Ureter (tissue), 1 donor: ENCODE measurements at regions not wholly inside any gene's neighbourhood (a gene's known extent, or its start where the extent isn't known, plus 50 kb on each side); places are given as distances from the start of the nearest gene placed in this dataset.

ENCODE experiments used
- DNase-seq: peaks from one replicate; pipeline ENCODE4 v3.0.0-alpha.2; 2020; ENCODE audit warnings: low spot score
- donor health status: DM: yes; HTN: yes; CAD: no.

DNA sequence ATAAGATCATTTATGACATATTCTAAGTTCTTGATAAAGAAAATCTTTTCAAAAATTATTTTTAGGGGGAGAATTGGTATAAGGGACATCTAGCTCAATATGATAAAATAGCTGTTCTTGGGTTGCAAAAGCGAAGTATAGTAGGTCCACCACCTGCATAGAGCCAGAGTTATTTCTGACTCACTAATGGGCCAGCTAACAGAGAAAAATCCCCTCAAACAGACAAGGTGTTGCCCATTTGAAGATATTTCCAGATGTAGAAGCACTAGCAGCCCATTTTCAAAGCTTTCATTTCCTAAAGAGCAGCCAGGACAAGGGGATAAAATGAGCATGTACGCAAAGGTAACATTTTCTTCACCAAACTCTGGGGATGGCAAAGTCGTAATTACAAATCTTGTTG is 165.7 kb upstream of the FN1 start:
- no peak for DNase-seq

DNA sequence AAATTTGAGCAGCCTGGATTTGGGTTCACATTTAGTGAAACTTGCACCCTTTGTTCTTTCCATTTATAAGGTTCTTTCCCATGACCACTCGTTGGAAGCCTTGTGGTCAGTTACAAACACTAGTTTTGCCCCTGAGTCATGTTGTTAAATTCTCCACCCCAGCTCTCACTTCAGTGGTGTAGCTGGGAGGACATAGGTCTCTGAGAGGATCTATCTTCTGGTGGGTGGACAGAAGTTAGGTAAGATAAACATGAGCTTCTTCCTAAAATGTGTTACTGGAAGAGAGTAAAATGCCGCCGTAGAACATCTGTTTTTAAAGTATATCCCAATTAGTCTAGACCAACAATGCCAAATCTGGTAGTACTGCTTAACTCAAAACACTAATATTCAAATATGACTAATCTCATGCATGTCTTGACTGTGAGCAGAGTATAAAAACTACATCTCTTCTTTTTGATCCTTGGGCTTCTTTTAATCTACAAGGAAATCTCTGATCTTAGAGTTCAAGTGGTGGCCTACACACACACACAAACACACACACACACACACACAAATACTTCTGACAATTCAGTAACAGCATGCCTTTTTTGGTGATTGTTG is 162.6 kb upstream of the FN1 start:
- no peak for DNase-seq

DNA sequence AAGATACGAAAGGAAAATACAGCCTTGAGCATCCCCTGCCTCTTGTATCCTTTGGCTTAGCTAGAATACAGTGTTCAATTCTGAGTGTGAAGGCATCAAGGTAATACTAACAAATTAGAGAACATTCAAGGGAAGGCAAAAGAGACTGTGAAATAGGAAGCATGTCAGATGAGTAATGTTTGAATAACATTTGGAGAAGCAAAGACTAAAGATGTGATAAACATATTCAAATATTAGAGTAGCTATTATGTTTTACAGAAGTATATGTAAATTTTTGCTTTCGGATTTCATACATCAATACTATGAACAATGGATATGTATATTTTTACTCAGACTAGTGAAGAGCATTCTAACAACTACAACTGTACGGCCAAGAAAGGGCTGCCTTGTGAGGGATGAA is 161.7 kb upstream of the FN1 start:
- no peak for DNase-seq

DNA sequence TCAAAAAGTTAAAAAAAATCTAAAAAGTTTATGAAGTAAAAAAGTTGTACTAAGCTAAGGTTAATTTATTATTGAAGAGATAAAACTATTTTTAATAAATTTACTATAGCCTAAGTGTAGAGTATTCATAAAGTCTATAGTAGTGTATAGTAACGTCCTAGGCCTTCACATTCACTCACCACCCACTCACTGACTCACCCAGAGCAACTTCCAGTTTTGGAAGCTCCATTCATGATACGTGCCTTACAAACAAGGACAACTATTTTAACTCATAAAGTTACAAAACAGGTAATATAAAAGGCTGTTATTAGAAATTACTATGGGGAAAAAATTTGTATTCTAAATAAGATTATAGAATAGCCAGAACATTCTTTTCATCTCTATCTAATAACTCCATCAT is 158.9 kb upstream of the FN1 start:
- DNase-seq = no peak

DNA sequence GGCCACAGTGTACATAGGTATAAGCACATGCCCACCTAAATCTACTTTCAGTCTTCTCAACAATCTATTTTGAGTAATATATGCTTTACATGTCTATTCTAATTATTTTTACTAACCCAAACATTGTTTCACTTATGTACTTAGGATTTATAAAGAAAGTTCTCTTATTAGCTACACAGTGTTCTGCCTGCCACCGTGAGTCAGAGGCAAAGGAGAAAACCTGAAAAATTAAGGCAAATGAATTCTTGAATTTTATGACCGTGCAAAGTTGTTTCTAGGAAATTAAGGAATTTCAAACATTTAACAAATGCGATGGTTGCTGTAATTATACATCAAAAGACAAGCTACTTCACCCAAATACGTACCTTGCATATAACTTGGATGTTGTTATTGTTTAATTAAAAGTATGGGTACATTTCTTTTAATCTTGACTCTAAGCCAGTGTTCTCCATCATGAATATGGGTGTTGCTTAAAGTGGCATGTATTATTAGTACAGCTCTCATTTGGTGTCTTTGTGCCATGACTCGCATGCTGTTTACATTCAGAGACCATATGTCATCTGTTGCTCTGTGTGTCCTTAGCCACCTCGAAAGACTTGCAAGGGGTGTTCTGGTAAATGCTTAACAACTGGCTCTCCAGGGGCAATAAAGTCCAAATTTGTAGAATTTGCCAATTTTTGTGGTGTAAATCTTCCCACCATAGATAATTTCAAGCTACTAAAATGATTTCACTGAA is 154.3 kb upstream of the FN1 start:
- DNase-seq = no peak

DNA sequence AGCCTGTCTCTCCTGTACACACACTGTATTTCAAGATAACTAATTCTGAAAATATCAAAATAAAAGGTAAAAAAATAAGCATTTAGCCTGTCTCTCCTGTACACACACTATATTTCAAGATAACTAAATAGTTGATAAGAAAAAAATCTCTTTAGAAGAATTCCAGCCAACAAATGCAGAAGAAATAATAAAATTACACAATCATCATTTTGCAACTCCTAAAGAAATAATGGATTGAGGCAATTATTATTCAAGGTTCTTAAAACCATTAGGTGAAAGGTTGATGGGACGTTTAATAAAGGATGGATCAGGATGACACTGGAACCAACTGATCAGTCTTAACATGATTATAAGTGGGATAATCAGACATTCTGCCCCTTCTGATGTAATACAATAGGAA is 148.0 kb upstream of the FN1 start:
- no peak for DNase-seq

DNA sequence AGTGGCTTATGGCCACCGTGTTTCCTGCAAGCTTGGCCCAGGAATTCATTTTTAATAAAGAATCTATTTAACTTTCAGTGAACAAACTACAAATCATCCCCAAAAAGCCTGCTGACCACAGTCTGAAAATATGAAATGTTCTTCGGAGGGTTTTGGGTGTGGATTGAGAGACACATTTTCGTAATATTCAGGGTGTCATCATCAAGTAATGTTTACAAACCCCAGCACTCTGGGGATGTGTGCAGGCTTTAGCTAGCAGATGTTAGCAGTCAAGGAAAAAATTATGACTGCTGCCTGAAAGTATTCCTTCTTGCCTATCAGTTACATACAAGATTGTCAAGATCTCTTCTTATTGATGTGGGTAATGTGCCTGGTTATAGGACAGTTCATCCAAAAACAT is 143.9 kb upstream of the FN1 start:
- no peak for DNase-seq

DNA sequence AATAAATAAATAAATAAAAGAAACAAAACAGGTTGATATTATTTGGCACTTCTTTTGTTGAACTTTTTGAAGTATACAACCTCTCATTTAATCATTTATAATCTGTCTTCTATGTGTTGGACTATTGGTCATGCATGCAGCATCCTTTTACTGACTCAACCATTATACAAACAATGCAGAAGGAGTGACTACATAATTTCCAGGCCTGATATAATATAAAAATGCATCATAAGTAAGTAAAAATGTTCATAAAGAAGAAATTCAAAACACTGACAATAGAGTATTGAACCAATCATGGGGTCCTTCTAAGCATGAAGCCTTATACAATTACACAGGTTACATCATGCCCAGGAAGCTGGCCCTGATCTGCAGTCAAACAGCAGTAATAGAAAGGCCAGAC is 141.5 kb upstream of the FN1 start:
- DNase-seq = no peak

DNA sequence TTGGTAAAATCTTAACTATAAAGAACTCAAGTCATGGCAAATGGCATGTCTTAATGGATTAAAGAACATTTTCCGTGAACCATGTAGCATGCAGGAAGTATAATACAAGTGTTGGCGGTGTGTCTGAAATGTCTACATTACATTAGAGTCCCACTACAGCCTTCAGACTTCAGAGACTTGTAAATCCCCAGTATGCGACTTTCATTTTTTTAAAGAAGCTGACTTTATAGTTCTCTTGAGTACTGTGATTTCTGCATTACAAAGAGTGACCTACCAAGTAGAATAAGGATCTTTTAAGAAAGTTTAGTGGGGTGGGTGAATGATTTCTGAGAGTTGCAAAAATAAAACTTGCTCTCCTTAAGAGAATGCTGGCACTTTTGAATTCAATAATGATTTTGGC is 140.7 kb upstream of the FN1 start:
- no peak for DNase-seq

DNA sequence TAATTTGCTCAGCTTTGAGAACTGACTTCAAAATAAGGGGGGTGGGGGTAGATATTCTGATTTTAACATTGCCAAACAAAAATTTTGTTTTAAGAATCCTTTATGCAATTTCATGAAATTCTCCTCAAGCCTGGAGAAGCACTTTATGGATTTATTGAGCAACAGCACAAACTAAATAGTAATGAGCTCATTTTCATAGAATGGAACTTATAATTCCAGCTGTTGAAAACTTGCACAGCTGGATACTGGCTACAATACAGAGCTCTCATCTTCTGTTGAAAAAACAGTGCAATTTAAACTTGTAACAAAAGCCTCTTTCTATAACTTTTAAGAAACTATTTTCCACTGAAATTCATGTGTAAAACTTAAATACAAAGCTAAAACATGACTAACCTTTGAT is 137.6 kb upstream of the FN1 start:
- no peak for DNase-seq

DNA sequence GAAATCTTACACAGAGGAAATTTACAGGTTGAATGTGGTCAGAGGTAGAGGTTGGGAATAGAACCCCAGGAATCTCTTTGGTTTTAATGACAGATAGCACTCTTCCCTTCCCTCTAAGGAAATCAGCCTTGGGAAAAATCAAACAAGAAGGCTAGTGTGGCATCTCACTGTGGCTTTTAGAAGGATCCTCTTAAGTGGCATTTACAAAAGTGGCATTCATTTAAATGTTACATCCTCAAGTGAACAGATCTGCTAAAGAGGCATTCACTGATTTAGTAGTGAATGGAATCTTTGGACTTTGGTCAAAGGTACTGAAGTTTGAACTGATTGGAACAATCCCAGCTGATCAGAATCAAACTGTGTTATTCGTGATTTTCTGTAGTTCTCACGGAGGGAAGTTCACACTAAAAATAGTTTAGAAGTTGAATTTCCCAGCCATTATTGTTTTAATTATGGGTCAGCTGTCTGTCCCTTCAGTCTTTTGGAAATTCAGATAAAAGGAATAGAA is 136.5 kb upstream of the FN1 start:
- DNase-seq = no peak

DNA sequence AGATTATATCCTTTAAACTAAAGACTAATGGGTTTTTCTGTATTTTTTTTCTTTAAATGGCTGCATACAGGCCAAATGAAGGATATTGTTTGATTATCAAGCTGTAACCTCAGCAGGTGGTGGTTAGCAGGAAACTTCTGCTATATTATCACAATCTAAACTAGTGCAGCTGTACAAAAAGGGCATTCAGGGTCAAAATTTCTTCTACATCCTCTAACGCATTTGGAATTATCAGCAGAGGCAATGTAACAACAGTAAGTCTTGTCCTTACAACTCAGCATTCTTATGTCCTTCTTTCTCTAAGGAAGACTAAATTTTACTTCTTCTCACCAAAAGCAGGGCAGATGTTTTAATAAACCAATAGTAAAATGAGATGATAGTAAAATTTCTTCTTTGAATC is 135.8 kb upstream of the FN1 start:
- DNase-seq = no peak

DNA sequence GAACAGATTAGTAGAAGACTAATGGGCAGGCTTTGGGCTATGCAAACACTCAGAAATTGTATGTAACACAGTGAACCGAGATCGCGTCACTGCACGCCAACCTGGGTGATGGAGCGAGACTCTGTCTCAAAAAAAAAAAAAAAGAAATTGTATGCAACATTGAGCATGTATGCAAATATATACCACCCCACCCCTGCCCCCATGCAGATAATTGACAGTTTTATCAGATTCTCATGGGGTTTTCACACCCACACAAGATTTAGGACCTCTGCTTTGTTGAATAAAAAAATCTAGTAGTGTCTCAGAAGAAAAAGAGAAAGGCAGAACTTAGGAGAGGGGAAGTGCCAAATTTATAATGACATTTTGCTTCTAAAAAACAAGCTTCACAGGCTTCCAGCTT is 131.6 kb upstream of the FN1 start:
- no peak for DNase-seq

DNA sequence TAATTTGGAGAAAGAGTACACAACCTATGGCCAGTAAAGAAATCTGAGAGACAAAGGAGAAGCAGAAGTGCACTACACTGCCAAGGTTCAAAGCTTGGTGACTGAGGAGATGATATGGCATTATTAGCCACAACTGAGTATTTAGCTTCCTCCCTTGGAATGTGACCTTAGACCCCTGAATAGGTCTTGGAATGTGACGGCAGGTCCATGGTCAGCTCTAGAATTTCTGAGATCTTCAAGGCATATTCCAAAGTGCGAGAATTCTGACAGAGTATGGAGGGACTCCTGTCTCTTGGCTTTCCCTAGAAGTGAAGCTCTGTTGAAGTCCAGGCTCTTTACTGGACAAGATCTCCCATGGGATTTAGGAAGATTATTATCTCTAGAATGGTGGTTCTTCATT is 130.0 kb upstream of the FN1 start:
- DNase-seq = no peak

DNA sequence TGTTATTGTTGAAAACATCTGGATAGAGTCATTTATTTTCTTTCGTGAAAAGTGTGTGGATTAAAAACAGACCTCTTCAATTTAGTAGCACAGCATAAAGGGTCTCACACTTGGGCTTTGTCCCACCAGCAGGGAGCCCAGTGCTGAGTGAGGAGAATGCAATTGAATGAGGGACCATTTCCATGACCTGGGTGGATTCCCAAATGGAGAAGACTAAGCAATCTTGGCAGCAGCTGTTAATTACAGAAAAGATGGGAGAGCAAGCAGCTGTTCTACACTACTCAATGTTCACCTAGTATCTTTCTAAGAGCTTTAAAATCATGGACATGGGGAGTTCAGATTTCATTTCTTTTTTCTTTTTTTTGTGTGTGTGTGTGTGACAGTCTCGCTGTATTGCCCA is 121.8 kb upstream of the FN1 start:
- DNase-seq = no peak

DNA sequence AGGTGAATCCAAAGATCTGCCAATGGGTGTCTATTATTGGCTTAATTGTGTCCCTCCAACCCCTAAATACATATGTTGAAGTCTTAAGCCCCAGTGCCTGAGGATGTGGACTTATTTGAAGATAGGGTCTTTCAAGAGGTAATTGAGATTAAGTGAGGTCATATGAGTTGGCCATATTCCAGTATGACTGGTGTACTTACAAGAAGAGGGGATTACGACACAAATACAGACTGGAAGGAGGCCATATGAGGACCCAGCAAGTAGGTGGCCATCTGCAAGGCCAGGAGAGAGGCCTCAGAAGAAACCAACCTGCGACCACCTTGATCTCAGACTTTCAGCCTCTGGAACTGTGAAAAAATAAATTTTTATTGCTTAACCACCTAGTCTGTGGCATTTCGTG is 121.1 kb upstream of the FN1 start:
- no peak for DNase-seq

DNA sequence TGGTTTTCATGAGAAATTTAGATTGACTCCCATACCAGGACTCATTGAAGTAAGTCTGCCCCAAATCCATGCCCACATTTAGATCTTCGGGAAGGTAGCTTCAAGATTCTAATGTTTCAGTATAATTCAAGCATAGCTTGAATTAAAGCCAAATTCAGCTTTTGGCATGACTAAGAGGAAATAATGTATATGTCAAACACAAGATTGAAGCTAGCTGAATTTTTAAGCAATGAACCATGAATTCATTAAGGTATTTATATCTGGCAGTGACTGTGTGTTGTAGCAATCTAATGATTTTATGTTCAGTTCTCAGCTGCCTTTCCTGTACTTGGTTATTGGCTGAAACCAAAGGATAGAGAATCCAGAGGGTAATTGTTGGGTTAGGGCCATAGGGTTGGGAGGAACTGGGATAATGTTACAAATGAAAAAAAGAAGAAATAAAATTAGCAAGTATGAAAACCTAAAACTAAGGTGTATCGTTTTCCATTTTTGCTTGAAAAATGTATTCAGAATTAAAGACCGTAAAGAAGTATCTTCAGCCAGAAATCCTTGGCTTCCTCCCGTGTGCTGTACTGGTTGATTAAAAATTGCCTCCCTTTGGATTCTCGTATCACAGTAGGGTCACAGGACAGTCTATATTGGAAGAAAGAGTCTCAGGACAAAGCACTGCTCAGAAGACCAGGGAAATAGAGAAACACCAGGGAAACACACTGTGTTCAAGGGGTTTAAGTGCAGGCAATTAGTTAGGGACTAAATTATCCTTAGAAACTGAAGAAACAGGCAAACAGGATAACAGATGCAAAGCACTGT is 119.0 kb upstream of the FN1 start:
- no peak for DNase-seq

DNA sequence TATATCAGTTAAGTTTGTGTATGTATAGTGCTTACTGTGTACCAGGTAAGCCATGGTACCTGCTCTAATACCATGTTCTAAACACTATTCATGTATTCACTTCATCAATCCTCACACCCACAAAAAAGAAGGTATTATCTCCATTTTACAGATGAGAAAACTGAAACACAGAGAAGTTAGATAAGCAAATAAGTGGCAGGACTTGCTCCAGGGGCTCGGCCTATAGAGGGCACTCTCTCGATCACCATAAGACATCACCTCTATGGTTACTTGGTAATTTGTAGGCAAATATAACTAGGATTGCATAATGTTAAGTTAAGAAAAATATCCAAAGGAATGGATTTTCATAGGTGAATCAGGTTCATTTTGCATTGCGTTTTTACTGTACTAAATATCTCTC is 118.1 kb upstream of the FN1 start:
- no peak for DNase-seq

DNA sequence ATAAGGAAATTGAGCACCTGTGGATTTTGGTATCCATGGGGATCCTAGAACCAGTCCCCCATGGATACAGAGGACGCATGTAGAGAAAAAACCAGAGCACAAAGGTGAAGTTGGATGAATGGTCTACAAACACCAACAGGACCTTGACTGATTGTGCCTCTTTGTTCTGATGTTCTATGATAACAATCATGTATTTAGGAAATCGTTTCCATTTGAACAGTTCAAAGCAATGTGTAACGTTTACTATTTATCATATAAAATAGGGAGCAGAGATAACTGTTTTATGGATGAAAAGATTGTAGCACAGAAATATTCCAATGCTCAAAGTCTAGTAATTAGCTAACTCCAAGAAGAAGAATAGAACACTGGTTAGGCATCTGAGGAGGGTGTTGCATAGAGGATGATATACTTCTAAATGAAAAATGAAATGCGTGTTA is 116.3 kb upstream of the FN1 start:
- DNase-seq = no peak

DNA sequence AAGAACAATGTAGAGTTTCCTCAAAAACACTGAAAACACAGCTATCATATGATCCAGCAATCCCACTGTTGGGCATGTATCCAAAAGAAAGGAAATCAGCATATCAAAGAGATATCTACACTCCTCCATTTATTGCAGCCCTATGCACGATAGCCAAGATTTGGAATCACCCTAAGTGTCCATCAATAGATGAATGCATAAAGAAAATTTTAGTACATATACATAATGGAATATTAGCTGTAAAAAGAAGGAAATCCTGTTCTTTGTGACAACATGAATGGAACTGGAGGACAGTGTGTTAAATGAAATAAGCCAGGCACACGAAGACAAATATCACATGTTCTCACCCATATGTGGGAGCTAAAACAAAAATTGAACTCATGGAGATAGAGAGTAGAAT is 114.5 kb upstream of the FN1 start:
- no peak for DNase-seq

DNA sequence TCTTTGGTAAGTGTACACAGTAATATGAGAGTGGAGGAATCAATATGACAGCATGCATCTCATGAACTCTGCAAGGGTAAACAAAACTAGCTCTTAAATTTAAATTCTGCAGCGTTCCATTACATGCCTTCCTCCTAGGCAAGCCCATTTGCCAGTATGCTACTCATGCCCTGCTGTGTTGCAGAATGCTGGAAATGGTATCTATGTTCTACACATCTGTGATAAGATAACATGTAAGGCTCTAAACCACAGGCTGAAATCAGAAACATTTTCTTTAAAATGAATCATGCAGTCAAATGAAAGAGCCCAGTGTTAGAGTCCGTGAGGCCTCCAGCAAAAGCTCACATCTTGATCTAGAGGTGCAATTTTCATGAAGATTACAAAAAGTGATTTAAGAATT is 112.8 kb upstream of the FN1 start:
- no peak for DNase-seq

DNA sequence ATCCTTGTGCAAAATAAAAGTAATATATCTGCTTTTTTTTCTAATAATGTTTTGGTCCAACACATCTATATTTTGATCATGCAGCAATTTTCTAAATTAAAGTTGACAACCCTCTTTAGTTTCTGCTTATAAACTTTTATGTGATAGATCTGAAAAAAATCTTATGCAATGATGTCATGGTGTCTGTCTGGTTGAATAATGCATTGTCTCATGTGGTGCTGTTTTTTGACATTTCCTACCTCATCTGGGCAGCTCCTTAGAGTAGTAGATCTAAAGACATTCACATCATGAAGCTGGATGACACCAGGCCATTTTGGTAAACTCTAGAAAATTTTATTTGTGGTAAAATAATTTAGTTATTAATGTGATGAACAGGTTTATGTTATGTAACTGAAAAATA is 106.8 kb upstream of the FN1 start:
- DNase-seq = no peak

DNA sequence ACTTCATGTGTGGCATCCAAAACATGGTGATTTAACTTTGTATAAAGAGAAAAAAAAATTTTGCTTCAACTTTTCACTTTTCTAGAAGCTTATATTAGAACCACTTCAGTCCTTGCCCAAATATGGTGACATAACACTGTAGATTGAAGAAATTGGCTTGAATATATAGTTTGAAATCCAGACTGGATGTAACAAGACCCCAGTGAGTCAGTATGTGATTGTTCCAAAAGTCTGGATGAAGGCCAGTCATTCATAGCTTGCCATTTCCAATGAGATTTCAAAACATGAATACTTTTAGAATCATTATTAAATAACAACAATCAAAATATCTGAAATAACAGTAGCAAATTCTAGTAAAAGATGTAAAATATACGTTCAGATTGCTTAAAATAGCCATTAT is 104.8 kb upstream of the FN1 start:
- DNase-seq = no peak
